GM23248 (cell line): ENCODE measurements at regions not wholly inside any gene's neighbourhood (a gene's known extent, or its start where the extent isn't known, plus 50 kb on each side); places are given as distances from the start of the nearest gene placed in this dataset.

ENCODE experiments used
- DNase-seq: peaks from one replicate; pipeline ENCODE4 v3.0.0-alpha.2; 2015
- H2AFZ ChIP-seq: fragments of 200-600 bp; sonication (generic); 2 replicates; pipeline ENCODE4 v1.6.1; 2016; ENCODE audit warnings: antibody characterized with exemption
- H3F3A ChIP-seq: fragments of 200-600 bp; sonication (generic); 2 replicates; pipeline ENCODE4 v1.6.1; 2016; ENCODE audit warnings: mild to moderate bottlenecking, antibody characterized with exemption, mixed run types; ENCODE audit not compliant: insufficient read depth
- H3K27ac ChIP-seq: fragments of 200-600 bp; sonication (generic); 2 replicates; pipeline ENCODE4 v1.5.1; 2016; ENCODE audit warnings: mild to moderate bottlenecking
- H3K27me3 ChIP-seq: fragments of 200-600 bp; sonication (generic); replicated peaks from 2 replicates; pipeline ENCODE4 v1.6.1; 2016; ENCODE audit warnings: mild to moderate bottlenecking; ENCODE audit not compliant: insufficient read depth
- H3K36me3 ChIP-seq: fragments of 200-600 bp; sonication (generic); 2 replicates; pipeline ENCODE4 v1.6.1; 2016; ENCODE audit warnings: low read depth, mild to moderate bottlenecking
- H3K4me1 ChIP-seq: fragments of 200-600 bp; sonication (generic); 2 replicates; pipeline ENCODE4 v1.6.1; 2016; ENCODE audit warnings: mild to moderate bottlenecking; ENCODE audit not compliant: insufficient read depth
- H3K4me2 ChIP-seq: fragments of 200-600 bp; sonication (generic); one replicate; pipeline ENCODE4 v1.6.1; 2016; ENCODE audit warnings: mild to moderate bottlenecking; ENCODE audit not compliant: unreplicated experiment
- H3K4me3 ChIP-seq: fragments of 200-600 bp; sonication (generic); 2 replicates; pipeline ENCODE4 v1.5.1; 2016; ENCODE audit warnings: mild to moderate bottlenecking
- H3K79me2 ChIP-seq: fragments of 200-600 bp; sonication (generic); 2 replicates; pipeline ENCODE4 v1.6.1; 2016; ENCODE audit warnings: mild to moderate bottlenecking; ENCODE audit not compliant: insufficient read depth
- H3K9ac ChIP-seq: fragments of 200-600 bp; sonication (generic); 2 replicates; pipeline ENCODE4 v1.6.1; 2016; ENCODE audit warnings: mild to moderate bottlenecking
- H3K9me2 ChIP-seq: fragments of 200-600 bp; sonication (generic); 2 replicates; pipeline ENCODE4 v1.6.1; 2016; ENCODE audit warnings: mixed run types, mild to moderate bottlenecking, moderate library complexity; ENCODE audit not compliant: insufficient read depth
- H3K9me3 ChIP-seq: fragments of 200-600 bp; sonication (generic); one replicate; pipeline ENCODE4 v1.6.1; 2017; ENCODE audit warnings: low read depth
- H4K20me1 ChIP-seq: fragments of 200-600 bp; sonication (generic); 2 replicates; pipeline ENCODE4 v1.6.0; 2016; ENCODE audit not compliant: insufficient read depth
- EZH2 ChIP-seq: fragments of 200-600 bp; sonication (generic); IDR thresholded peaks from 2 replicates; pipeline ENCODE4 v1.6.1; 2018; ENCODE audit warnings: antibody characterized with exemption, mild to moderate bottlenecking; ENCODE audit not compliant: insufficient read depth, poor library complexity, severe bottlenecking
- EZH2phosphoT487 ChIP-seq: fragments of 200-600 bp; sonication (generic); IDR thresholded peaks from 2 replicates; pipeline ENCODE4 v1.6.1; 2018; ENCODE audit warnings: antibody characterized with exemption, moderate library complexity, mild to moderate bottlenecking, low read depth; ENCODE audit not compliant: insufficient read depth
- WGBS, 2 experiments: methylation state at CpG; one replicate each; pipeline ENCODE4 v1.1.6; 2015 to 2017; ENCODE audit warnings: low lambda C conversion rate in 2 of 2, low coverage in 1 of 2; ENCODE audit errors: missing lambda C conversion rate in 2 of 2; 5-methylcytosine and 5-hydroxymethylcytosine counted together
- in situ Hi-C: fragments of 300-500 bp; cut with MboI; formaldehyde crosslinking; loops from 2 replicates; pipeline ENCODE4 v1.15.0; 2020

- peak overlapping the region; percentile 32; the same call in 1 of the 2 replicates for H2AFZ ChIP-seq
- no peaks in the 10 kb centered on the region for H4K20me1 ChIP-seq
- no peak for DNase-seq
- no peaks in the 10 kb centered on the region for H3K27me3 ChIP-seq
- TF ChIP-seq EZH2phosphoT487 (no peak), EZH2 (no peak)
- H3K79me2 ChIP-seq = no peaks in the 10 kb centered on the region
- H3K4me1 ChIP-seq = no peaks in the 10 kb centered on the region
- H3K36me3 ChIP-seq = no peaks in the 10 kb centered on the region
- H3K4me3 ChIP-seq = no peak overlapping the region
- no peak overlapping the region for H3K9ac ChIP-seq
- no peaks in the 10 kb centered on the region for H3K9me3 ChIP-seq
- no peak overlapping the region for H3K27ac ChIP-seq
- 43 to 45% methylated on average over 1 of the region's 1 CpG for WGBS, 2 experiments
- in situ Hi-C loops = no loop called here
- H3K9me2 ChIP-seq = 0 out of 2 replicates have a peak, but pooled peaks cover 3% of the 10 kb centered on the region
- no peak overlapping the region for H3K4me2 ChIP-seq
- no peaks in the 10 kb centered on the region for H3F3A ChIP-seq
These were observed 880.3 kb upstream of the ACVR2A start for GRCh38 chr2:146964494-146964893.

- no peaks in the 10 kb centered on the region for H3K9me3 ChIP-seq
- no peaks in the 10 kb centered on the region for H3K36me3 ChIP-seq
- no peak overlapping the region for H3K4me2 ChIP-seq
- in situ Hi-C loops = no loop called here
- WGBS, 2 experiments = 59 to 64% methylated on average over 5 of the region's 5 CpGs
- no peak overlapping the region for H3K9ac ChIP-seq
- H2AFZ ChIP-seq = no peak overlapping the region
- no peaks in the 10 kb centered on the region for H3K79me2 ChIP-seq
- H3F3A ChIP-seq = no peaks in the 10 kb centered on the region
- peaks cover 7% of the 10 kb centered on the region; the same call in 1 of the 2 replicates for H3K4me1 ChIP-seq
- H3K4me3 ChIP-seq = no peak overlapping the region
- H3K9me2 ChIP-seq = no peaks in the 10 kb centered on the region
- no peak for DNase-seq
- H4K20me1 ChIP-seq = no peaks in the 10 kb centered on the region
- no peak overlapping the region for H3K27ac ChIP-seq
- TF ChIP-seq EZH2phosphoT487 = no peak
- no peak for TF ChIP-seq EZH2
- no peaks in the 10 kb centered on the region for H3K27me3 ChIP-seq
These were observed 890.3 kb upstream of the ACVR2A start for GRCh38 chr2:146954544-146954943.

- H3K9me3 ChIP-seq = no peaks in the 10 kb centered on the region
- H3K9ac ChIP-seq = no peak overlapping the region
- no peaks in the 10 kb centered on the region for H3K9me2 ChIP-seq
- H4K20me1 ChIP-seq = no peaks in the 10 kb centered on the region
- in situ Hi-C loops = no loop called here
- H3K4me3 ChIP-seq = no peak overlapping the region
- no peak for DNase-seq
- H3K79me2 ChIP-seq = no peaks in the 10 kb centered on the region
- no peaks in the 10 kb centered on the region for H3K27me3 ChIP-seq
- H3K36me3 ChIP-seq = no peaks in the 10 kb centered on the region
- WGBS, 2 experiments = 47% methylated on average over 3 of the region's 3 CpGs
- H2AFZ ChIP-seq = peak overlapping the region; percentile 27; the same call in 1 of the 2 replicates
- no peaks in the 10 kb centered on the region for H3F3A ChIP-seq
- no peak overlapping the region for H3K27ac ChIP-seq
- H3K4me1 ChIP-seq = peaks cover 7% of the 10 kb centered on the region; the same call in 1 of the 2 replicates
- no peak overlapping the region for H3K4me2 ChIP-seq
- TF ChIP-seq EZH2 (no peak), EZH2phosphoT487 (no peak)
These were observed 892.1 kb upstream of the ACVR2A start for GRCh38 chr2:146952696-146953095.

GRCh38 chr2:146950911-146951310 is 893.9 kb upstream of the ACVR2A start:
- Histone ChIP-seq H3K9ac (no peak overlapping the region), H3K9me2 (no peaks in the 10 kb centered on the region), H3K27ac (no peak overlapping the region), H2AFZ (no peak overlapping the region), H3K4me1 (no peaks in the 10 kb centered on the region), H3K36me3 (no peaks in the 10 kb centered on the region), H3K27me3 (no peaks in the 10 kb centered on the region), H3F3A (no peaks in the 10 kb centered on the region), H3K9me3 (no peaks in the 10 kb centered on the region), H3K4me3 (no peak overlapping the region), H4K20me1 (no peaks in the 10 kb centered on the region), H3K79me2 (no peaks in the 10 kb centered on the region), H3K4me2 (no peak overlapping the region)
- 64 to 70% methylated on average over 4 of the region's 4 CpGs for WGBS, 2 experiments
- in situ Hi-C loops = no loop called here
- TF ChIP-seq EZH2phosphoT487 (no peak), EZH2 (no peak)
- no peak for DNase-seq

- no peaks in the 10 kb centered on the region for H3K9me2 ChIP-seq
- H3K36me3 ChIP-seq = no peaks in the 10 kb centered on the region
- no peak for DNase-seq
- no peaks in the 10 kb centered on the region for H3K4me1 ChIP-seq
- H3K27me3 ChIP-seq = no peaks in the 10 kb centered on the region
- no peaks in the 10 kb centered on the region for H3K9me3 ChIP-seq
- no peak overlapping the region for H3K27ac ChIP-seq
- no peaks in the 10 kb centered on the region for H3K79me2 ChIP-seq
- no peaks in the 10 kb centered on the region for H4K20me1 ChIP-seq
- in situ Hi-C loops = no loop called here
- no peak overlapping the region for H3K9ac ChIP-seq
- no peak overlapping the region for H3K4me2 ChIP-seq
- H3F3A ChIP-seq = no peaks in the 10 kb centered on the region
- 97 to 98% methylated on average over 3 of the region's 3 CpGs for WGBS, 2 experiments
- TF ChIP-seq EZH2 (no peak), EZH2phosphoT487 (no peak)
- no peak overlapping the region for H3K4me3 ChIP-seq
- H2AFZ ChIP-seq = no peak overlapping the region
These were observed 894.5 kb upstream of the ACVR2A start for GRCh38 chr2:146950361-146950760.
